HG03095 (cell line): ENCODE measurements at regions not wholly inside any gene's neighbourhood (a gene's known extent, or its start where the extent isn't known, plus 50 kb on each side); places are given as distances from the start of the nearest gene placed in this dataset.

Source experiments
- ATAC-seq: cut with Tn5 transposase; IDR thresholded peaks from one replicate; pipeline ENCODE4 v1.9.1; 2021; ENCODE audit warnings: moderate library complexity; ENCODE audit not compliant: unreplicated experiment

DNA sequence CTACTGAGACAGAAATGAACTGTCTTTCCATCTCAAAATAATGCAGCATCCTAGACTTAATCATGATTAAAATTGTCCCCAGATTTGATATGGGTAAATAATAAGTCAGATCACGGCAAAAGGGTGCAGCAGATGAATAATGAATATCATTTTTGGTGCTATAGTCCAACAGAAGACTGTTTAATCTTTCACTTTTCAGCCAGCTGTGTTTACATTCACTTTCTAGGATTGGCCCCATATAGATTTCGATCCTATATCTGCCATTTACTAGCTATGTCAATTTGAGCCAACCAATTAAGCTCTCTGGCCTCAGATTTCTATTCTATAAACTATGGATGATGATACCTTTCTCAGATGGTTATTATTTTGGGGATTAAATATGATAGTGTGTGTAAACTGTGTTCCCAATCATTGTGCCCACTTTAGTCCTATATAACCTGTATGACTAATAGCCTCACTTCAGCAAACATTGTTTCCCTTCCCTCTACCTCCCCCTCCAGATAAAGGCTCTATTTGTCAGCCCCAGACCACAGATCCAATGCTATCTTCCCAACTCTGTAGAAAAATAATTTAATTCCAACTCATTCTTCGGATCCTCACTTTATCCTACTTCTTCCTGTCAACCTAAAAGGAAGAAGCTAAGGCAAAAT is 53.6 kb upstream of the NT5E start:
- ATAC-seq: no peak

- ATAC-seq: no peak
Observed at GRCh38 chr6:85395746-85396145, 54.1 kb upstream of the NT5E start.

- no peak for ATAC-seq
Observed at GRCh38 chr6:85394853-85395538, 54.9 kb upstream of the NT5E start.

DNA sequence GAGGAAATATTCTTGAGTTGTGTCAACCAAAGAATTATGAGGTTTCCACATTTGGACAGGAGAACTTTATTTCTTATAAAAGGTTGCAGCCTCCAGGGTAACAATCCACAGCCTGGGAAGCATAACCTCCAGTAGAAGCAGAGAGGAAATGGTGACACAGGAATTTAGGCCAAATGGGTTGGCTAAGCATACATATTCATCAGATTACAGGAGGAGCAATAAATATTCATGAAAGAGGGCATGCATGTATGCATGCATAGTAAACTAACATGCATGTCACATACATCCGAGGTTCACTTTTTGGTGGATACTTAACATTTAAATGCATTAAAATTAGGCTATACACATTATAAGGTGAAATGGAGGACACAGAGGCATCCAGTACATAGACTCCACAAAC is 55.7 kb upstream of the NT5E start:
- ATAC-seq: no peak

DNA sequence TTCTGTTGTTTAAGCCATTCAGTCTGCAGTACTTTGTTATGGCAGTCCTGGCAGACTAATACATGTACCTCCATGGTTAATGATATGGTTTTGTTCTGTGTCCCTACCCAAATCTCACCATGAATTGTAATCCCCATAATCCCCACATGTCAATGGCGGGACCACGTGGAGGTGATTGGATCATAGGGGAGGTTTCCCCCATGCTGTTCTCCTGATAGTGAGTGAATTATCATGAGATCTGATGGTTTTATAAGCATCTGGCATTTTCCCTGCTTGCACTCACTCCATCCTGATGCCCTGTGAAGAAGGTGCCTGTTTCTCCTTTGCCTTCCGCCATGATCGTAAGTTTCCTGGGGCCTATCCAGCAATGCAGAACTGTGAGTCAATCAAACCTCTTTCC is 57.5 kb upstream of the NT5E start:
- ATAC-seq: no peak

GRCh38 chr6:85390775-85391174 is 59.1 kb upstream of the NT5E start:
- ATAC-seq: no peak

- ATAC-seq: no peak
Observed at GRCh38 chr6:85390105-85390728, 59.7 kb upstream of the NT5E start.

- ATAC-seq: no peak
Observed at GRCh38 chr6:85389151-85389797, 60.6 kb upstream of the NT5E start.

- no peak for ATAC-seq
Observed at GRCh38 chr6:85388531-85388930, 61.4 kb upstream of the NT5E start.

- no peak for ATAC-seq
Observed at GRCh38 chr6:85385636-85386315, 64.1 kb upstream of the NT5E start.

DNA sequence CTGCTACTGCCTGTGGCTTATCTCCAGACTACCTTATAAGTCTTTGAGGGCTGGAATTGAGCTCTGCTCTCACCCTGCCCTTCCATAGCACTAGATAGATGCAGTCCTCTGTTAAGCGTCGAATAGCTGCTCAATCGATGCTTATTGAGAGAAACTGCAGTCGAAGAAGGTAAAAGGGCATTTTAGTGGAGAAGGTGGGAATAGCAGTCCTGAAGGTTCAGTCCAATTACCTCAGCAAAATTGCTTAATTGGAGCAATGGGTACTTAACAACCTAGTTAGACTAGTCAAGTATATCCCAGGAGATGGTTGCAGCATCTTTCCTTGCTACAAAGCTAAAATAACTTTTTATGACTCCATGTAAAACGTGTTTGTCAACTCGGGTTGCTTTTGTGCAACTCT is 66.8 kb upstream of the NT5E start:
- ATAC-seq: no peak

GRCh38 chr6:85382541-85382940 is 67.3 kb upstream of the NT5E start:
- ATAC-seq: no peak

GRCh38 chr6:85372915-85373270 is 77.0 kb upstream of the NT5E start:
- no peak for ATAC-seq

DNA sequence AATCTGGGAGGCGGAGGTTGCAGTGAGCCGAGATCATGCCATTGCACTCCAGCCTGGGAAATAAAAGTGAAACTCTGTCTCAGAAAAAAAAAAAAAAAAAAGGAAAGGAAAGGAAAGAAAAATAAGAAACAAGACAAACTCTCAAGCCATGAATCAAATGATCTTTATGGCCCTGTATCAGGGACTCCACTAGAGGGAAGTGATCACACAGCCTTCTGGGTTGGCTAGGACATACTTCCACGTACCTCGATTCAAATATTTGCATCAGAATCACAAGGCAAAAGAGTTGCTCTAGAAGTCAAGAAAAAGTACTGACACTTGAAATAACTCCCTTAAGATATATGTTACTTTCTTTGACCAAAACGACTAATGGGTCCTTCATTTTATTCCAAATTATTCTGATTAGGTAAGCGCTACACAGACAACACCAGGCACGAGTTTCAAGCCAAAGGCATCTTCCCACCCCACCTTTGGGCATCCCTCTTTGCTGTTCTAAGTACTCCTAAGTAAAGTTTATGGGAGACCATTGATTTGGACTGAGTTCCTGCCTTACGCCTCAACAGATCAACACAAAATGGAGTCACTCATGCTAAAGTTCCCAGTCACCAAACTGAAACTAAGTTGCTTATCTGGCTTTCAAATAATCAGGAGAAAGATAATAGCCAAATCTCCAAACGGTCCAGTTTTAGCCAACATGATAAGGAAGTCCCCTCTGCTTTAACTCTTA is 77.5 kb upstream of the NT5E start:
- ATAC-seq: no peak

- ATAC-seq: no peak
Observed at GRCh38 chr6:85368631-85369030, 81.3 kb upstream of the NT5E start.

DNA sequence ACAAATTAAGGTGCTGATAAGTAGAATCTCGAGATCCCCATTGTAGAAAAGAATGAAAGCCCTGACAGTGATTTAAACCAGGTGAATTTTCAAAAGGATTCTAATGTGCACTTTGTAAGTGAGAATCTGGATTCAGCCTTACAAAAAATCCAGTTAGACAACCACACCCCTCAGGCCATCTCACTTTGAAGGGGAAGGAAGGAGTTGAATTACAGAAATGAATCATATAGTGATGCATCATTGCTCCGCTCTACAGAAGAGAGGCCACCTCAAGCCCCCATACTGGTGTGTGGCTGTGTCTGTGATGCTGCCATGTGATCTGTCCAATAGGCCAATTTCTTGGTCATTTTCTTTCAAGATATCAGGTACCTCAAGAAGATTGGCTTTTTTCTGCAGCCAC is 85.5 kb upstream of the NT5E start:
- no peak for ATAC-seq

- ATAC-seq: no peak
Observed at GRCh38 chr6:85363870-85364269, 86.0 kb upstream of the NT5E start.

GRCh38 chr6:85362652-85363310 is 87.1 kb upstream of the NT5E start:
- ATAC-seq: no peak

GRCh38 chr6:85361643-85362014 is 88.3 kb upstream of the NT5E start:
- ATAC-seq: no peak
